Neuronal stem cell (in vitro differentiated cells): ENCODE measurements at regions not wholly inside any gene's neighbourhood (a gene's known extent, or its start where the extent isn't known, plus 50 kb on each side); places are given as distances from the start of the nearest gene placed in this dataset.
"Not testable (repeated sequence)": the region's sequence is repeated elsewhere in the genome, so short reads cannot be mapped to it uniquely, and the experiment has no call there.

ENCODE experiments used
- DNase-seq: peaks from one replicate; pipeline ENCODE4 v3.0.0-alpha.2; 2013; ENCODE audit warnings: low spot score
- H2AFZ ChIP-seq: one replicate; pipeline ENCODE4 v1.6.1; 2013; ENCODE audit warnings: mild to moderate bottlenecking, low read length, inconsistent platforms
- H2AK5ac ChIP-seq: 2 replicates; pipeline ENCODE4 v1.6.1; 2013; ENCODE audit warnings: low read depth, mild to moderate bottlenecking, inconsistent platforms, low read length, moderate library complexity, mixed read lengths
- H2BK120ac ChIP-seq: 2 replicates; pipeline ENCODE4 v1.6.1; 2013; ENCODE audit warnings: low read depth, mild to moderate bottlenecking, inconsistent platforms, low read length, moderate library complexity, mixed read lengths
- H2BK12ac ChIP-seq: one replicate; pipeline ENCODE4 v1.6.1; 2013; ENCODE audit warnings: low read length, inconsistent platforms
- H2BK15ac ChIP-seq: 2 replicates; pipeline ENCODE4 v1.6.1; 2013; ENCODE audit warnings: mild to moderate bottlenecking, low read length, inconsistent platforms, mixed read lengths
- H2BK5ac ChIP-seq: one replicate; pipeline ENCODE4 v1.6.1; 2013; ENCODE audit warnings: inconsistent platforms, mild to moderate bottlenecking, low read length, moderate library complexity
- H3K14ac ChIP-seq: one replicate; pipeline ENCODE4 v1.6.1; 2013; ENCODE audit warnings: low read length, inconsistent platforms
- H3K18ac ChIP-seq: 2 replicates; pipeline ENCODE4 v1.6.1; 2013; ENCODE audit warnings: low read length, inconsistent platforms
- H3K23ac ChIP-seq: 2 replicates; pipeline ENCODE4 v1.6.1; 2013; ENCODE audit warnings: low read depth, mild to moderate bottlenecking, mixed read lengths, low read length, inconsistent platforms; ENCODE audit not compliant: poor library complexity
- H3K27ac ChIP-seq: replicated peaks from 3 replicates; pipeline ENCODE4 v1.5.1; 2013; ENCODE audit warnings: low read length, inconsistent platforms
- H3K27me3 ChIP-seq, 3 experiments: 2 replicates each; pipeline ENCODE4 v1.6.1; 2013; ENCODE audit warnings: low read length in 3 of 3, mild to moderate bottlenecking in 2 of 3, inconsistent platforms in 1 of 3, low read depth in 1 of 3, mixed read lengths in 1 of 3, moderate library complexity in 1 of 3; ENCODE audit not compliant: control insufficient read depth in 3 of 3, insufficient read depth in 3 of 3
- H3K36me3 ChIP-seq, 2 donors: replicated peaks in 1 of 2; 2 replicates each; pipeline ENCODE4 v1.6.1; 2013; ENCODE audit warnings: low read length in 2 of 2; ENCODE audit not compliant: control insufficient read depth in 2 of 2, insufficient read depth in 2 of 2
- H3K4ac ChIP-seq: 2 replicates; pipeline ENCODE4 v1.6.1; 2013; ENCODE audit warnings: inconsistent platforms, mild to moderate bottlenecking, low read length, moderate library complexity
- H3K4me1 ChIP-seq, 2 donors: 1 replicate in 1 of 2; 2 replicates in 1 of 2; pipeline ENCODE4 v1.6.1; 2013; ENCODE audit warnings: low read length in 2 of 2, low read depth in 1 of 2; ENCODE audit not compliant: control insufficient read depth in 2 of 2, insufficient read depth in 1 of 2
- H3K4me2 ChIP-seq: one replicate; pipeline ENCODE4 v1.6.1; 2013; ENCODE audit warnings: mild to moderate bottlenecking, low read length, inconsistent platforms; ENCODE audit not compliant: insufficient read depth, poor library complexity, severe bottlenecking
- H3K4me3 ChIP-seq, 2 donors: 2 replicates each; pipeline ENCODE4 v1.5.1; 2013; ENCODE audit warnings: low read length in 2 of 2, mild to moderate bottlenecking in 2 of 2, inconsistent platforms in 1 of 2, moderate library complexity in 1 of 2
- H3K79me1 ChIP-seq: one replicate; pipeline ENCODE4 v1.6.1; 2013; ENCODE audit warnings: low read depth, mild to moderate bottlenecking, inconsistent platforms, low read length, moderate library complexity
- H3K9ac ChIP-seq: one replicate; pipeline ENCODE4 v1.6.1; 2013; ENCODE audit warnings: mild to moderate bottlenecking, low read depth, low read length, inconsistent platforms; ENCODE audit not compliant: poor library complexity
- H3K9me3 ChIP-seq, 2 donors: replicated peaks in 1 of 2; 2 replicates each; pipeline versions ENCODE3 to v1.6.1; 2013; ENCODE audit warnings: low read length in 2 of 2, mild to moderate bottlenecking in 2 of 2, inconsistent platforms in 1 of 2, low read depth in 1 of 2, mixed read lengths in 1 of 2, moderate library complexity in 1 of 2; ENCODE audit not compliant: control insufficient read depth in 2 of 2, insufficient read depth in 1 of 2
- H4K8ac ChIP-seq: one replicate; pipeline ENCODE4 v1.6.1; 2013; ENCODE audit warnings: low read depth, mild to moderate bottlenecking, inconsistent platforms, low read length, moderate library complexity
- H4K91ac ChIP-seq: one replicate; pipeline ENCODE4 v1.6.1; 2013; ENCODE audit warnings: low read length, low read depth, mild to moderate bottlenecking, inconsistent platforms; ENCODE audit not compliant: poor library complexity
- WGBS, 2 donors: extraction: QIAGEN DNeasy Blood & Tissue Kit; methylation state at CpG; one replicate each; pipeline ENCODE4 v1.1.7; 2013; ENCODE audit warnings: missing lambda C conversion rate in 2 of 2, mixed read lengths in 1 of 2; ENCODE audit not compliant: insufficient read length in 2 of 2, insufficient replicate concordance in 1 of 2; ENCODE audit errors: extremely low coverage in 2 of 2; 5-methylcytosine and 5-hydroxymethylcytosine counted together

DNA sequence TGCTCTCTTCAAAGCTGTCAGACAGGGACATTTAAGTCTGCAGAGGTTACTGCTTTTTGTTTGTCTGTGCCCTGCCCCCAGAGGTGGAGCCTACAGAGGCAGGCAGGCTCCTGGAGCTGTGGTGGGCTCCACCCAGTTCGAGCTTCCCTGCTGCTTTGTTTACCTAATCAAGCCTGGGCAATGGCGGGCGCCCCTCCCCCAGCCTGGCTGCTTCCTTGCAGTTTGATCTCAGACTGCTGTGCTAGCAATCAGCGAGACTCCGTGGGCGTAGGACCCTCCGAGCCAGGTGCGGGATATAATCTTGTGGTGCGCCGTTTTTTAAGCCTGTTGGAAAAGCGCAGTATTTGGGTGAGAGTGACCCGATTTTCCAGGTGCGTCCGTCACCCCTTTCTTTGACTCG, 148.3 kb upstream of the SEMA3D start:
- not testable (repeated sequence) for H2BK15ac ChIP-seq, H2BK120ac ChIP-seq, H4K91ac ChIP-seq, H3K18ac ChIP-seq, H3K4me3 ChIP-seq, H3K27me3 ChIP-seq, H4K8ac ChIP-seq, H2BK5ac ChIP-seq, H3K4me1 ChIP-seq, H2AFZ ChIP-seq, H3K4me2 ChIP-seq, H3K79me1 ChIP-seq, H3K27ac ChIP-seq, H3K36me3 ChIP-seq, H3K4ac ChIP-seq, DNase-seq, H2BK12ac ChIP-seq, H2AK5ac ChIP-seq, H3K9ac ChIP-seq, H3K23ac ChIP-seq, H3K14ac ChIP-seq, H3K9me3 ChIP-seq
- WGBS, 2 donors: no CpG with 5 or more reads among the region's 15 CpGs

GRCh38 chr7:85328456-85328998, 141.7 kb upstream of the SEMA3D start:
- WGBS, 2 donors: no CpG with 5 or more reads among the region's 3 CpGs
- Histone ChIP-seq H4K91ac (no peak overlapping the region), H4K8ac (no peak overlapping the region), H3K4me1 (no peaks in the 10 kb centered on the region), H2BK120ac (no peak overlapping the region), H3K4ac (no peak overlapping the region), H3K9ac (no peak overlapping the region), H3K23ac (no peak overlapping the region), H2AK5ac (no peak overlapping the region), H3K79me1 (no peaks in the 10 kb centered on the region), H3K4me2 (no peak overlapping the region), H2AFZ (no peak overlapping the region), H3K14ac (no peak overlapping the region), H3K36me3 (no peaks in the 10 kb centered on the region), H3K18ac (no peak overlapping the region), H3K27me3 (no peaks in the 10 kb centered on the region), H2BK5ac (no peak overlapping the region), H3K27ac (no peak overlapping the region), H3K4me3 (no peak overlapping the region), H2BK15ac (no peak overlapping the region), H3K9me3 (no peaks in the 10 kb centered on the region), H2BK12ac (no peak overlapping the region)
- DNase-seq: no peak

GRCh38 chr7:85324145-85324799, 137.4 kb upstream of the SEMA3D start:
- no peak overlapping the region for H3K4me3 ChIP-seq
- no peak overlapping the region for H3K23ac ChIP-seq
- H3K14ac ChIP-seq: no peak overlapping the region
- peaks cover 2% of the 10 kb centered on the region for H3K79me1 ChIP-seq
- H3K4ac ChIP-seq: no peak overlapping the region
- H3K9ac ChIP-seq: no peak overlapping the region
- H2BK5ac ChIP-seq: no peak overlapping the region
- H2BK120ac ChIP-seq: no peak overlapping the region
- H4K8ac ChIP-seq: no peak overlapping the region
- H3K36me3 ChIP-seq: no peaks in the 10 kb centered on the region
- H3K4me2 ChIP-seq: no peak overlapping the region
- H2AFZ ChIP-seq: no peak overlapping the region
- no peak overlapping the region for H4K91ac ChIP-seq
- no peak overlapping the region for H2BK12ac ChIP-seq
- no peak overlapping the region for H3K27ac ChIP-seq
- no peaks in the 10 kb centered on the region for H3K4me1 ChIP-seq
- no peak overlapping the region for H2AK5ac ChIP-seq
- no peak overlapping the region for H2BK15ac ChIP-seq
- DNase-seq: no peak
- no peaks in the 10 kb centered on the region for H3K27me3 ChIP-seq
- no CpG with 5 or more reads among the region's 4 CpGs for WGBS, 2 donors
- no peak overlapping the region for H3K18ac ChIP-seq
- no peaks in the 10 kb centered on the region for H3K9me3 ChIP-seq

GRCh38 chr7:85322252-85322651, 135.4 kb upstream of the SEMA3D start:
- Histone ChIP-seq H3K4me1 (no peaks in the 10 kb centered on the region), H3K9ac (no peak overlapping the region), H2BK120ac (no peak overlapping the region), H3K27ac (no peak overlapping the region), H2BK12ac (no peak overlapping the region), H2AK5ac (no peak overlapping the region), H3K4me2 (no peak overlapping the region), H3K4ac (no peak overlapping the region), H2BK15ac (no peak overlapping the region), H4K8ac (no peak overlapping the region), H2BK5ac (no peak overlapping the region), H3K23ac (no peak overlapping the region), H3K36me3 (no peaks in the 10 kb centered on the region), H3K79me1 (peaks cover 2% of the 10 kb centered on the region), H3K27me3 (no peaks in the 10 kb centered on the region), H4K91ac (no peak overlapping the region), H3K14ac (no peak overlapping the region), H3K18ac (no peak overlapping the region), H3K4me3 (no peak overlapping the region), H2AFZ (no peak overlapping the region), H3K9me3 (no peaks in the 10 kb centered on the region)
- WGBS, 2 donors: no CpG with 5 or more reads among the region's 4 CpGs
- DNase-seq: no peak
